ENCODE measurements at regions not wholly inside any gene's neighbourhood (a gene's known extent, or its start where the extent isn't known, plus 50 kb on each side); places are given as distances from the start of the nearest gene placed in this dataset.
"Not testable (repeated sequence)": the region's sequence is repeated elsewhere in the genome, so short reads cannot be mapped to it uniquely, and the experiment has no call there.

DNA sequence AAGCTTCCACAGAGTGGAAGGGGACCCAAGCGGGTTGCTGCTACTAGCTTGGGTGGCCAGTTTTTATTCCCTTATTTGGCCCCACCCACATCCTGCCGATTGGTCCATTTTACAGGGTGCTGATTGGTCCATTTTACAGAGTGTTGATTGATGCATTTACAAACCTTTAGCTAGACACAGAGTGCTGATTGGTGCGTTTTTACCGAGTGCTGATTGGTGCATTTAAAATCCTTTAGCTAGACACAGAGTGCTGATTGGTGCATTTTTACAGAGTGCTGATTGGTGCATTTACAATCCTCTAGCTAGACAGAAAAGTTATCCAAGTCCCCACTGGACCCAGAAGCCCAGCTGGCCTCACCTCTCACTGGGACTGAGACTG lies 187.0 kb upstream of the KCNMB2 start:
- not testable (repeated sequence) for DNase-seq

DNA sequence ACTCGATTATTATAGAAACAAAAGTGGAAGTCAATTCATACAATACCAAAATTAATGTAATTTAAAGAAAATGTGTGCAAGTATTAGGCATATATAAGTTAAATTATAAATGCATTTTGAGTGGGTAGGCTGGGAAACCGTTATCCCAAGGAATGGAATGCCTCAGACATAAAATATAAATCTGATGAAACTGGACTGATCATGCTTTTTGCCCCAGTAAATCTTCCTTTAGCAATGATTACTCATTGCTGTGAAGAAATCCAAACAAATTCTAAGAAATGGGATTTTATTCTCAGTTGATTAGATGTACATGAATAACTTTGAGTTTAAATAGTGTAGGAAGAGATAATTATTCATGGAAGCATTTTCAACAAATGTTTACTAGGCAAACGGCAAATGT lies 185.5 kb upstream of the KCNMB2 start:
- no peak for DNase-seq

DNA sequence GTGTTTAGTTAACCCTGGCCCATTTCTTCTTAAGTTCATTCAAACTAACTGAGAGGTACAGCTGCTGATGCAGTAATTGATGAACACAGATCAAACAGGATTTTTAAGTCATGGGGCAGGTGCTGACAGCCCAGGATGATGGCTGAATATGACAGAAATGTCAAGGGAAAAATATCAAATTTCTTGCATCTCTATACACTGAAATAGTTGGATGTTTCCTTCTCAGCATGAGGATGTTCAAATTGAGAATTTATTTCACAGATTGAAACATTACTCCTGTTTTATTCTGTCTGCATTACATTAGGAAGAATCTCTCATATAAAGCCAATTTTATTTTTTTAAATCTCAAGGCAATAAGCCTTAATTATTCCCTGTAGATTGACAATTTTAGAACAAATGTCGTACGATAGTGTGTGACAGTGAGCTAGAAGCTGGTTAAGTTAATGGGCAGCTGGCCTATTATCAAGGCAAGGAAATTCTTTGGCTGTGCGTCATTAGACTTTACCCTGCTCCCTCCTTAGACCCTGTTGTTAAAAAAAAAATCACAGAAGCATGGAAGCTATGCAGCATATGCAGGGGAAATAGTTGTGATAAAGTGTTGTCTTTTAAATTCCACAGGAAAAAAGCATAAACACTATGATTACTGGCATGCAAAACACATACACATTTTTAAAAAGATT lies 183.8 kb upstream of the KCNMB2 start:
- DNase-seq, result peak; percentile 19

DNA sequence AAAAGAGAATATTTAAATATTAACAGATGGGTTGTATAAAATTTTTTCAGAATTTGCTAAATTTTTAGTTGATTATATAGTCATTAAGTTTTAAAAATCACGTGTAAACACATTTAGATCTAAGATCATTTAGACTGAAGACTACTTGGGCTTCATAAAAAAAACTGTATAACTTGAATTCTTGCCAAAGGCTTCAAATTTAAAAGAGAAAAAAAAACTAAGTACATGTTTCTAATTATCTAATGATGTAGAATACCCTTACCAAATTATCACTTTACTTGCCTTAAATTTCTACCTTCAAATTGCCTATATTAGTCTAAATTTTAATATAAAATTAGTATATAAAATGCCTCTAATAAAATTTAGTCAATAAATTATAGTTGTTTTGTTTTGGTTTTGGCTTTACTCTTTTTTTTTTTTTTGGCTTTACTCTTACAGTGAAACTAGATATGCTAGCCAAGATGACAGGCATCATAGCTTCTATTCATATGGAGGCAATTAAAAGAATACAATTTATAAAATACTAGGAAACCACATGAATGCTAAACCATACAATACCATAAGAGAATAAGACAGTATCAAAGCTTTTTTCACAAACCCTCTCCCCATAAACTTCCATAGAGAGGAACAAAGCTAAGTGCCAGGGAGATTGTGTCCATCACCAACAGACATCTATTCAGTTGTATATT lies 183.1 kb upstream of the KCNMB2 start:
- peak; percentile 52 for DNase-seq

DNA sequence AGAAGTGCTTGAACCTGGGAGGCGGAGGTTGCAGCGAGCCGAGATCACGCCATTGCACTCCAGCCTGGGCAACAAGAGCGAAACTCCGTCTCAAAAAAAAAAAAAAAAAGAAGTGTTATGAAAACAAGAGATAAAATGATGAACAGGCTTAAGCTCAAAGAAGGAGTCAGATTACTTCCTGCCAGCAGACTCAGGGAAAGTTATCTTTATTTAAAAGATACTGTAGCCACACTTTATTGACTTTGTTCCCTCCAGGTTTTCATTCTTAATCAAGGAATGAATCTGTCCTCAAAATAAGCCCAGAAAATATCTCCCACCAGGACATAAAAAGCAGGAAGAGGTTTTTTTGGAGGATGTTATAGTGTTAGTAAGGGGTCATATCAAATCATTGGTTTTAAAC lies 176.5 kb upstream of the KCNMB2 start:
- no peak for DNase-seq

DNA sequence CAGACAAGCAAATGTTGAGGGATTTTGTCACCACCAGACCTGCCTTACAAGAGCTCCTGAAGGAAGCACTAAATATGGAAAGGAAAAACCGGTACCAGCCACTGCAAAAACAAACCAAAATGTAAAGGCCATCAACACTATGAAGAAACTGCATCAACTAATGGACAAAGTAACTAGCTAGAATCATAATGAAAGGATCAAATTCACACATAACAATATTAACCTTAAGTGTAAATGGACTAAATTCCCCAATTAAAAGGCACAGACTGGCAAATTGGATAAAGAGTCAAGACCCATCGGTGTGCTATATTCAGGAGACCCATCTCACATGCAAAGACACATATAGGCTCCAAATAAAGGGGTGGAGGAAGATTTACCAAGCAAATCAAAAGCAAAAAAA lies 173.2 kb upstream of the KCNMB2 start:
- not testable (repeated sequence) for DNase-seq

DNA sequence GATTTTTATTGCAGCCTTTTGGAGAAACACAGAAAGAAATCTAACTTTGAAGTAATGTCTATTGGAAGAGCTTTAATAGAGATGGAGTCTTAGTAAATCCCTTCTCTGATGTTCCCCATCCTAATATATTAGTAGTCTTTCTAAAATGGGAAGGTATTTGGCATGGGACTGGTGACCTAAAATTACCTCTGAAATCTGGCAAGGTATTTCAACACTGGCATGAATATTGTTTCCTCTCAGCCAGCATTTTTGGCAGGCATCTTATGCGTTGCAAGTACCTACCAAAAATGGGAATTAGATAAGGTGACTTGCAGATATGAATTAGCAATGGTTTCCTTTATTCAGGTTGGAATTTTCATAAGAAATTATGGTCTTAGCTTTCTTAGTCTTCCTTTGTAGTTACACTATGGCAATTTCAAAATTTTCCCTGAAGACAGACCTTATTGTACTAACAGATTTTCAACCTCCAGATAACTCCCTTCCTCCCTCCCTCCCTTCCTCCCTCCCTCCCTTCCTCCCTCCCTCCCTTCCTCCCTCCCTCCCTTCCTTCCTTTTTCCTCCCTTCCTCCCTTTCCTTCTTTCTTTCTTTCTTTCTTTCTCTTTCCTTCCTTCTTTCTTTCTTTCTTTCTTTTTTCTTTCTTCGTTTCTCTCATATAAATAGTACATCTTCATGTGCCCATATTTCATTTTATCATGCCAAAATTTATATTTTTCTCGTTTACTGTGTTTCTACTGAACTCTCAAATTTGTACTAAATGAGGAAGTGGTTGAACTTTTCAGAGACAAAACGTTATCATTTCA lies 168.2 kb upstream of the KCNMB2 start:
- DNase-seq, result peak; percentile 56

DNA sequence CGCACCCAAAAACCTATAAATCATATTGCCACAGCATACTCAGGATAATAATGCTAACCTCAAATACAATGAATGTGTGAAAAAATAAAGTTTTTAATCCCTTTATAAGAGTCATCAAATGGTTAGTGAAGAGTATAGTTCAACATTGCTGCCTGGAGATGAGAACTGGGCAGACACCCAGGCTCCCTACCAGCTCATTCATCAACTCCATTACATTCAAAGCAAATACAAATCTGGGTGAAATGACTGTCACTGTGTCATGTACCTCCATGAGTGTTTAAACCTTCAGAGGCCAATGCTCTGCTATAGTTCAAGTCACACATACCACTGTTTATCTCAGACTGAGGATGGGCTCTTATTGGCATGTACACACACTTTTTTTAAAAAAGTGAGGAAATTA lies 167.2 kb upstream of the KCNMB2 start:
- no peak for DNase-seq

DNA sequence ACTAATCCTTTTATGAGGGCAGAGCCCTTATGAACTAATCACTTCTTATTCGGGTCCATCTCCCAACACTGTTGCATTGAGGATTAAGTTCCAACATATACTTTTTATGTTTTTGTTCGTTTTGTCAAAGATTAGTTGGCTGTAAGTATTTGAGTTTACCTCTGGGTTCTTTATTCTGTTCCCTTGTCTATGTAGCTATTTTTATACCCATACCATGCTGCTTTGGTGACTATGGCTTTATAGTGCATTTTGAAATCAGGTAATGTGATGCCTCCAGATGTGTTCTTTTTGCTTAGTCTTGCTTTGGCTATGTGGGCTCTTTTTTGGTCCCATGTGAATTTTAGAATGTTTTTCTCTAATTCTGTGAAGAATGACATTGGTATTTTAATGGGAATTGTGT lies 166.4 kb upstream of the KCNMB2 start:
- DNase-seq, result no peak

DNA sequence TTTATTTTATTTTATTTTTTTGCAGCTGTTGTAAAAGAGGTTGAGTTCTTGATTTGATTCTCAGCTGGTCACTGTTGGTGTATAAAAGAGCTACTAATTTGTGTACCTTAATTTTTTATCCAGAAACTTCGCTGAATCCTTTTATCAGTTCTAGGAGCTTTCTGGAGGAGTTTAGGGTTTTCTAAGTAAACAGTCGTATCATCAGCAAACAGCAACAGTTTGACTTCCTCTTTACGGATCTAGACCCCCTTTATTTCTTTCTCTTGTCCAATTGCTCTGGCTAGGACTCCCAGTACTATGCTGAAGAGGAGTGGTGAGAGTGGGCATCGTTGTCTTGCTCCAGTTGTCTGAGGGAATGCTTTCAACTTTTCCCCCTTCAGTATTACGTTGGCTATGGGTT lies 165.8 kb upstream of the KCNMB2 start:
- DNase-seq, result no peak

DNA sequence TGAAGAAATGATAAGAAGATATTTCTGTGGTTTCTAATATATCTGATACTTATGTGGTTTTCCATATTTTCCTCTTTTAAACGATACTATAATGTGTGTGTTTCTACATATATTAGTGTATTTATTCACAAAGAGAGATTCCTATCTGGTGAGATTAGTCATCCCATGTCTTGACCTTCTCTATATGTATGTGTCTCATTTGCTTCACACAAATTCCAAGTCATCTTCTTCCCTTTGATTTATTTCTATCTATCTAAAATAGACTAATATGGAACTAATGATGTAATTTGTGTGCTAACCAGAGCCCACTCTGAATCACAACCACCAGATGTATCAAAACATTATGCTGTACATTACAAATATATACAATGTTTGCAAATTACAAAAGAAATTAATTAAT lies 154.7 kb upstream of the KCNMB2 start:
- no peak for DNase-seq

DNA sequence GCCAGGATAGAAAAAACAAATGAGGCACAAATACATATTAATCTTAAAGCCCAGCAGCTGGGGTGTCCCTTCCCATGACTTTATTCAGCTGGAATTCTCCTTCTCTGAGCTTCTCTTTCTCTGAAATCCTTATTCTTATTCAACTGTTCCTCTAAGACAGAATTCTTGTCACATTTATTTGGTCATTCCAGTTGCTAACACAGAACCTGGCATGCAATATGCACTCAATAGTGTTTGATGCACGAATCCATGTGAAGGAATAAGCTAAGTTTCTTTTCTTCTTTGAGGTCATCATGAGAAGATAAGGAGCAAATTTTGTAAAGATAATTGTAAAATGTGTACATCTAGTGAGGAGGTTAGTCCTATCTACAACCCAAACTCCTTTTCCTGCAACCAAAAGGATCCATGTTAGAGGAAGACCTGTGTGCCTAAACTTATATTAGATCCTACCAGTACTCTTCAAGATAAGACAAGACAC lies 154.2 kb upstream of the KCNMB2 start:
- DNase-seq, result no peak

DNA sequence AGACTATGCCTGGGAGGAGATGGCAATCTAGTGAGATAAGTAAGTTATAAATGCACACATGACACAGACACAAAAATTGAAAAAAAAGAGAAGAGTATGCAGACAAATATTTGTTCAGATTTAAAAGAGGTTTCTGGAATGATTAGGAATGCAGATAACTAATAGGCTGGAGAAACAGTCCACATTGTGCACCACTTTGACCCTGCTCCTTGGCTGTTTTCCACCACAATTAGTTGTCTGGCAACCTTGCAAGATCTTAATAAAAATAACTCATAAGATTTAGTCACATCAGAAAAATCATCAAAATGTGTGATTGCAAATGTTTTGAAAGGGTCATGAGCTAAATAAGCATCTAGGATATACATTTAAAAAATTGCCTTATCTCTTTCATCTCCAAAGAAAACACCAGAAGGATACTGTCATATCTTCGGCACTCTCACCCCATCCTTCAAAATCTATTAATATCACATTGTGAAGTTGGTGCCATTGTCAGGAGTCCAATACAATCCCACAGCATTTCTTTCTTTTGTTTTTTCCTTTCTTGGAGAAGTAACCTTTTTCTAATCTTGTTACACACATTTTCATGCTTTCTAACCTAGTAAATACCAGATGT lies 153.7 kb upstream of the KCNMB2 start:
- DNase-seq, result no peak

DNA sequence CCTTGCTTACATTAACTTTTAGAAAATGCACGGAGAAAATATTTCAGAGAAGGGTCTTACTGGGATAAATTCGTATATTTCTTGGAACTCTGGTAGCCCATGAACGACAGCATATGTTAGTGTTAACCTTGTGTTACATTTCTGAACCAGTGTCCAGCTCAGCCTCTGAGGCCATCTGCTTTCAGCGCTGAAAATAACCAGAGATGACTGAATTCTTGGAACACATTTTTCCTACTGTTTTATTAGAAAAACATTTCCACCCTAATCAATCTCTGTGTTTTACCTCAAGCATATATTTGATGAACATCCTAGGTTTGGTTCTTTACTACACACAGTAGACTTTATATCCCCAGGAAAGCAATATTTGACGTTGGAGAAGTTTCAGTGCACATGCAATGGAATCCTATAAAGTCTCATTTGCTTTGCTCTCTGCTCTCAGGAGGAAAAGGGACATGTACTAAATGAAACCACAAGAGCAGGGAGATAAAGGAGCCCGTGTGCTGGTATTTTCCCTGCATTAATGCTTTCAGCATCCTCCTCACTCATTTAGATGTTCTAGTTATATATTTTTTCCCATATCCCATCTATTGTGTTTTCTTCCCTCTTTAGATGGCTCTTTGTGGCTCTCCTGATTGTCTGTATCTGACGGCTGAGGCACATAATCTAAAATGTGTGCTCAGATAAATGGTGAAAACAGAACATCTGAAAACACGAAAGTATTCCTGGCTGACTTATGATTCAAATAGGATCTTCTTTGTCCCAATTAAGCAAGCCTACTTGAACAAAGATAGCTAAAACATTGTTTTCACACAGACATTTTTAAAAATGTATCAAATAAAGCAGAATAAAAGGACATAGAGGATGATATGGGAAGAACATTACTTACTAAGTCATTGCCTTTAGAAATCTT lies 151.7 kb upstream of the KCNMB2 start:
- DNase-seq, result no peak

DNA sequence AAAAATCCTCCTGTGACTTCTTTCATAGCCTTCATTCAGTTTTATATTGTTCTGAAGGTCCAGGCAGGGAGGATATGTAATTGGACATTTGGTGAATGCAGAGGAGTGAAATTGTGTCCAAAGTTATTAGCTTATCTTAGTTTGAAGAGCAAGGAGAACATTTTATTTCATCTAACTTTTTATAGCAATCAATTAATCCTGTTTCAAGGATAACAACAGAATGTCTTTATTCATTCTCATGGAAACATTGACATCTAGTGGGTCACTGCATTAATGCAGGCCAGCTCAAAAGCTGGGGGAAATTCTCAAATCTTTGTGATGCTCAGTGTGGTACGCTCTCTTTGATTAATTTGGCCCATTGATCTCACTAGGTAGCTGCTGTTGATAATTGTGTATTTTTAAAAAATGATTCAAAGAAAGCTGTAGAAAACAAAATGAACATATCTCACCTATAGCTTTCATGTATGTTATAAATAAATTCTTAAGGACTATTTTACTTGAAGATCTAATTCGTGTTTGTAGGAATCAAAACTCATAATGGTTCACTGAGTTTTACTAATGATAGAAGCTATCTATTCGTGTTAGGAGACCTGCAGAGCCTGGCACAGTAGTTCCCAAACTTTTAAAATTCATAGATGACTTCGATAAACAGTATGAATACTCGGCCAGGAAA lies 150.8 kb upstream of the KCNMB2 start:
- DNase-seq, result peak; percentile 50

DNA sequence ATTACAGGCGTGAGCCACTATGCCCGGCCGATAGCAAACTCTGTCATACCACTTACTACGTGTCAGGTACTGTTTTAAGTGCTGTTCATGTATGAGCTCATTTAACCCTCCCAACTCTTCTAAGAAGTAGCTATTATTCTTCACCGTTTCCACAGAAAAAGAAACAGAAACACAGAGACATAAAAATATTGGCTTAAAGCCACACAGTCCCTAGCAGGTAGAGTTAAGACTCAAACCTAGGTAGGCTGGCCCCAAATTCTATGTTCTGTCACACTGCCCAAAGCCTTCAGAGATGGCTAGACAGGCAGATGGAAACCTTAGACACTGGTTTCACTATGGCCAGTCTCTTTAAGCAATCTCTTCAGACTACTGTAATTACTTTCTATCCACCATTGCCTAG lies 149.8 kb upstream of the KCNMB2 start:
- DNase-seq, result no peak

DNA sequence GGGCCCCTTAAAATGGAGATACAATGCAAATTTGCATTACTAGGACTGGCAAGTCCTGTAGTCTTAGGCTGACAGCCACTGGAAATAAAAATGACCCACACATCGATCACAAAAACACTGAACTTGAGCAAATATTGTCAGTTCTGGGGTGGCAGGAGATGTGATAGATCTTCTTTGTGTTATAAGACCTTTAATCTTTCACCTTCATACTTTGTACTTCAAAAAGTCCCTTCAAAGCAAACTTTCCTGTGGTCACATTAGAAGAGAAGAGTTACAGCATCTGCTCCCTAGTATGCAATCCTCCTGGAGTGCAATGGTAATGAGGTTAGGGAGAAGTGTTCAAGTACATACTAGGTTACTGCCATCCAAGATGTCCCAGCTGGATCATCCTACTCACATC lies 149.4 kb upstream of the KCNMB2 start:
- no peak for DNase-seq

DNA sequence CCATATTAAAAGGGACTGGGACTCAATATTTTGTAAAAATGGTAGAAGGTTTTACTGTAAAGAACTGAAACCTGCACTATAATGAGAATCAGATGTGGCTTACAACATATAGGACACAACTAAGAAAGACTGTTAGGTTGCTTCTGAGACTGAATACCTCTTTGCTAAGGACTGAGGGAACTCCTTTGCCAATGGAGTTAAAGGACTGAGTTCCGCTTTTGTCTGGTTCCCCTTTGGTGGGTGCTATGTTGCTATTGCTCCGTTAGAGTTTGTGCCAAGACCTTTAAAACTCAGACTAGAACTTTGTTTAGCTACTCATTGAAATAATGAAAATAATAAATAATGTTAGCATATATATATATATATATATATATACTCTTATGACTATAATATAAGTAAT lies 147.8 kb upstream of the KCNMB2 start:
- no peak for DNase-seq

DNA sequence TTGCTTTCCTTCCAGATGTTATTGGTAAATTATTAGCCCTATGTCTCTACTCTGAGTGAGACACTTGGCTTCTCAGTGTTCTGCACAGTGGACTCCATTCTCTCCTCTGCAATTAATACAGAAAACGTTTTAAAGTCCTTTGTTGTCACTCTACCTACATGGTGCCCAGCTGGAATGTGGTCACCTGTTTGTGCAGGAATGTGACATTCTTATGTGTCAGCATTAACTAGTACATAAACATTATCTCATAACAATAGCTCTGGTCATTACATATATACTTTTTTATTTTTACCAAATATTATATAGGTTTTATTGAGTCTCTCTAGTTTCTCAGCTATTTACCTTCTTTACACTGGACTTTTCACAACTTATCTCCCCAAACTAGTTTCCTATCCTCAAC lies 147.0 kb upstream of the KCNMB2 start:
- DNase-seq, result no peak

DNA sequence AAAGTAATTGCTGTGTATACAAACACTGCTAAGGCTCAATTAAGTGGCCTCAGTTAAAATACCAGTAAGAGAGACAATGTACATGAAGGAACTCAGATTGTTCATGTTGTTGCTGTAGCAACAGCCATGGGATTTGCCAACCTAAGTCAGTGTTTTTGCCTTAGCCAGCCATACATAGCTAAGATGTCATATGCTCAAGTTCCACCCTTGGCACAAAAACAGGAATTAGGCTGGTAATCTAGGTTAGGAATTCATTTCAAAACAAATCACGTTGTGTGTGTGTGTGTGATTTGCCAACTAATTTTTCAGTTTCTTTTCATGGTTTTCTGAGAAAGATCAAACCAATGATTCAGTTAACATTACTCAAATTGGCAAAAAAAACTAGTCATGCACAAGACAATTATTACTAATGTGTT lies 143.7 kb upstream of the KCNMB2 start:
- DNase-seq, result peak; percentile 13

DNA sequence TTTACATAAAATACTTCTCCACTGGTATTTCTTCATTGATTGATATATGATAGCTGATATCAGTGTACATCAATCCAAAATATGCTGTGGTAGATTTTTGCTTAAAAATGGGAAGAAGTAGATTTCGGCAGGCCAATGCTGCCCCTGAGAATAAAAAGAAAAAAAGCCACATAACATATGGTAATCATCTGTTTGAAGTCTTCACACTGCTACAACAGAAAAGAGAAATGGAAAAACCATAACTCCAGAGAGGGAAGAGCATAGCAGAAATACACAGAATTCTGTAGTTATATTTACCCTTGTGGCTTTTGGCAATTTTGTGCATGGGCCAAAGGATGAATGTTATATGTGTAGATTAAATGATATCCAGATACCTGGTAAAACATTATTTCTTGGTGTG lies 143.1 kb upstream of the KCNMB2 start:
- no peak for DNase-seq

DNA sequence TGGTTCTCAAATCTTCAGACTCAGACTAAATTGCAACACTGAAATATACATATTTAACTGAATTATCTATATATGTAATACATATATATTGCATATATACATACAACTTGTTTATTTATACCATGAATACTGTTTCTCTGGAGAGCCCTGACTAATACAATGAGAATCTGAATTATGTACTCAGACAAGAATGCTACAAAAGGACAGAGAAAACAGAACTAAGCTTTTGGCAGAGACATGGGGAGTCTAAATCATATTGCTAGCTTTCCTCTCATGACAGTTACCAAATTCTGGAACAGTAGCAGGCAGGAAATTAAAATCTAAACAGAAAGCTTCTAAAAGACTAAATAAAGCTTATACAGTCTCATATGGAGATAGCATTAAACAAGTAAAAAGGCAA lies 142.4 kb upstream of the KCNMB2 start:
- DNase-seq, result no peak
